Breast epithelium (tissue), 4 donors: ENCODE measurements at regions not wholly inside any gene's neighbourhood (a gene's known extent, or its start where the extent isn't known, plus 50 kb on each side); places are given as distances from the start of the nearest gene placed in this dataset.

ENCODE experiments used
- DNase-seq, 2 donors: peaks; one replicate each; pipeline ENCODE4 v3.0.0-alpha.2; 2019; ENCODE audit warnings: low spot score in 2 of 2
- H3K27ac ChIP-seq, 2 donors: fragments of 200-600 bp; sonication (generic) in 1 of 2; one replicate each; pipeline ENCODE4 v1.5.1; 2016 to 2019; ENCODE audit warnings: mild to moderate bottlenecking in 1 of 2
- H3K27me3 ChIP-seq, 2 donors: fragments of 200-600 bp; sonication (generic) in 1 of 2; one replicate each; pipeline versions ENCODE4 v1.5.1 to v1.6.0; 2017 to 2019; ENCODE audit warnings: control low read depth in 1 of 2, mild to moderate bottlenecking in 1 of 2
- H3K36me3 ChIP-seq: fragments of 200-600 bp; one replicate; pipeline ENCODE4 v1.5.1; 2019
- H3K4me1 ChIP-seq, 2 donors: fragments of 200-600 bp; sonication (generic); one replicate each; pipeline ENCODE4 v1.5.1; 2016 to 2019; ENCODE audit warnings: control low read depth in 1 of 2
- H3K4me3 ChIP-seq, 3 donors: fragments of 200-600 bp; sonication (generic); 1 replicate in 2 of 3; 2 replicates in 1 of 3; pipeline ENCODE4 v1.5.1; 2016 to 2019; ENCODE audit warnings: mild to moderate bottlenecking in 3 of 3, moderate library complexity in 2 of 3
- H3K9me3 ChIP-seq, 2 donors: fragments of 200-600 bp; sonication (generic) in 1 of 2; one replicate each; pipeline ENCODE4 v1.5.1; 2016 to 2019; ENCODE audit warnings: control low read depth in 1 of 2
- POLR2A ChIP-seq: fragments of 450-650 bp; IDR thresholded peaks from one replicate; pipeline ENCODE4 v1.6.1; 2016; ENCODE audit warnings: antibody characterized with exemption, mild to moderate bottlenecking, moderate library complexity
- POLR2AphosphoS5 ChIP-seq, 3 donors: sonication (generic); formaldehyde crosslinking; IDR thresholded peaks; one replicate each; pipeline ENCODE4 v1.6.1; 2017; ENCODE audit warnings: antibody characterized with exemption in 3 of 3
- intact Hi-C: fragments of 100-400 bp; cut with DNase I; formaldehyde crosslinking; loops from one replicate; pipeline ENCODE4 v1.15.1; 2023; ENCODE audit warnings: low total_unique reads
- TF ChIP-seq, protein P1 (sequence below), 3 donors: fragments of 450-650 bp; IDR thresholded peaks; one replicate each; pipeline ENCODE4 v1.5.1; 2016 to 2017; ENCODE audit warnings: antibody characterized with exemption in 3 of 3, mild to moderate bottlenecking in 3 of 3, moderate library complexity in 3 of 3

DNA sequence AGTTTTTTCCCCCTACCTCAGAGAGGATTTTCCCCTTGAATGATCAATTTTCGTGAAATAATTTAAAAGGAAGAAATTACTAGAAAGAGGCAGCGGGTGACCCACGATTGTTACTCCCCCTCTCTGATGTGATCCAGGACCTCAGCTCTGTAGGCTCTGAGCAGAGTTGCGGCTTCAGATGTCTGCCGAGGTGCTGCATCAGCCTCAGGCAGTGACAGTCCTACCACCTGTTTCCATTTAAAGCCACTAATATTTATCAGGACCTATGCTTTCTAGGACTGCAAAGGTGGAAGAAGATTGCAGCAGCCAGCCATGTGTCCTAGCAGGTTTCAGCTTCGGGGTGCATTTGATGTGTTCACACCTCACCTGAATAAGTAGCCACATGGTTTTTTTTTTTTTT, 294.8 kb upstream of the C2CD4B start:
- no peak for DNase-seq
- Histone ChIP-seq H3K4me3 (no peak overlapping the region), H3K4me1 (no peaks in the 10 kb centered on the region), H3K36me3 (no peaks in the 10 kb centered on the region), H3K27me3 (no peaks in the 10 kb centered on the region), H3K27ac (no peak overlapping the region), H3K9me3 (no peaks in the 10 kb centered on the region)
- TF ChIP-seq, protein P1, sequence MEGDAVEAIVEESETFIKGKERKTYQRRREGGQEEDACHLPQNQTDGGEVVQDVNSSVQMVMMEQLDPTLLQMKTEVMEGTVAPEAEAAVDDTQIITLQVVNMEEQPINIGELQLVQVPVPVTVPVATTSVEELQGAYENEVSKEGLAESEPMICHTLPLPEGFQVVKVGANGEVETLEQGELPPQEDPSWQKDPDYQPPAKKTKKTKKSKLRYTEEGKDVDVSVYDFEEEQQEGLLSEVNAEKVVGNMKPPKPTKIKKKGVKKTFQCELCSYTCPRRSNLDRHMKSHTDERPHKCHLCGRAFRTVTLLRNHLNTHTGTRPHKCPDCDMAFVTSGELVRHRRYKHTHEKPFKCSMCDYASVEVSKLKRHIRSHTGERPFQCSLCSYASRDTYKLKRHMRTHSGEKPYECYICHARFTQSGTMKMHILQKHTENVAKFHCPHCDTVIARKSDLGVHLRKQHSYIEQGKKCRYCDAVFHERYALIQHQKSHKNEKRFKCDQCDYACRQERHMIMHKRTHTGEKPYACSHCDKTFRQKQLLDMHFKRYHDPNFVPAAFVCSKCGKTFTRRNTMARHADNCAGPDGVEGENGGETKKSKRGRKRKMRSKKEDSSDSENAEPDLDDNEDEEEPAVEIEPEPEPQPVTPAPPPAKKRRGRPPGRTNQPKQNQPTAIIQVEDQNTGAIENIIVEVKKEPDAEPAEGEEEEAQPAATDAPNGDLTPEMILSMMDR (IDR thresholded peaks at IDR 0.05), result no peak
- TF ChIP-seq POLR2A (no peak), POLR2AphosphoS5 (IDR thresholded peaks at IDR 0.05) (no peak)
- intact Hi-C loops, result no loop called here

DNA sequence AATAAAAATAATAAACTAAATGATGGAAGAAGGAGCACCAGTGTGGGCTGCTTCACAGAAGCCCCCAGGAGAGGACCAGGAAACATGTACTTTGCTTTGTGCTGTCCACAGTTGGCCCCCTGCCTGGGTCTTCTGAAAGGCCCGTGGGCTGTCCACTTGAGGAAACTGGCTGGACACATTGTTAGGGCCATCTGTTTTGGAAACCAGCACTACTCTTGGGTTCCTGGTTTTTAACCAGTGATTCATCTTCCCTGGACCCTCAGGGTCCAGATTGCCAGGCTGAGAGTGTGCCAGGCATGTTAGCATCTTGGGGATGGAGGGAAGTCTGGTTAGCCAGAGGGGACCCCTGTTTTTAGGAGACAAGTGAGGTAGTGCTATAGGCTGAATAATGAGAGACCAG, 297.2 kb upstream of the C2CD4B start:
- DNase-seq, result no peak
- Histone ChIP-seq H3K4me1 (no peaks in the 10 kb centered on the region), H3K27ac (peak overlapping the region; percentile 17 to 82), H3K4me3 (no peak overlapping the region), H3K36me3 (no peaks in the 10 kb centered on the region), H3K9me3 (no peaks in the 10 kb centered on the region), H3K27me3 (no peaks in the 10 kb centered on the region)
- no peak for TF ChIP-seq POLR2A
- TF ChIP-seq, protein P1 (IDR thresholded peaks at IDR 0.05), result no peak
- no peak for TF ChIP-seq POLR2AphosphoS5 (IDR thresholded peaks at IDR 0.05)
- intact Hi-C loops, result no loop called here

DNA sequence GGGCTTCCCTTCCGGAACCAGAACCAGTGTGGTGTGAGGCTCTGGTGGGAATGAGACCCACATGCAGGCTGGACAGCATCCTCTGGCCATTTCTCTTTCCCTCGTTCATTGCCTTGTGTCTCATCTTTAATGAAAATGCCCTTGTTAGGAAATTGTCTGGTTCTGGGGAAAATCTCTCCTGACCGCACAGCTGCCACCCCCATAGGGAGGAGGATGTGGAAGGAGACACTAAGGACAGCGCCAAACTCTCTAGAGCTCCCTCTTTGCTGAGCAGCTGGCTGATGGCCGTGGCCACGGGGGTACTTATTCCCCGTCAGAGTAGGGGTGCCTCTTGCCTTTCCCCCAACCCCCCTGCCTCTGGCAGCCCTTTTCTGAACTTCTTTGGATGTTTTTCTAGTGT, 297.6 kb upstream of the C2CD4B start:
- TF ChIP-seq POLR2AphosphoS5 (IDR thresholded peaks at IDR 0.05) (no peak), POLR2A (no peak)
- TF ChIP-seq, protein P1 (IDR thresholded peaks at IDR 0.05), result no peak
- Histone ChIP-seq H3K36me3 (no peaks in the 10 kb centered on the region), H3K4me3 (no peak overlapping the region), H3K9me3 (no peaks in the 10 kb centered on the region), H3K27me3 (no peaks in the 10 kb centered on the region), H3K27ac (peak overlapping the region; percentile 17 to 82), H3K4me1 (no peaks in the 10 kb centered on the region)
- intact Hi-C loops, result no loop called here
- no peak for DNase-seq

- Histone ChIP-seq H3K9me3 (no peaks in the 10 kb centered on the region), H3K4me3 (no peak overlapping the region), H3K27me3 (no peaks in the 10 kb centered on the region), H3K36me3 (no peaks in the 10 kb centered on the region), H3K4me1 (no peaks in the 10 kb centered on the region), H3K27ac (no peak overlapping the region)
- intact Hi-C loops, result loop anchor here (5.0 kb wide), 1 partner anchor 343 kb away; no protein-coding TSS in a partner anchor
- TF ChIP-seq, protein P1 (IDR thresholded peaks at IDR 0.05), result no peak
- TF ChIP-seq POLR2A (no peak), POLR2AphosphoS5 (IDR thresholded peaks at IDR 0.05) (no peak)
- no peak for DNase-seq
Measured at GRCh38 chr15:62464705-62465104, 299.6 kb upstream of the C2CD4B start.

- no peak overlapping the region for H3K27ac ChIP-seq
- H3K4me1 ChIP-seq, result no peaks in the 10 kb centered on the region
- no peaks in the 10 kb centered on the region for H3K27me3 ChIP-seq
- intact Hi-C loops, result loop anchor here (5.0 kb wide), 1 partner anchor 342 kb away; no protein-coding TSS in a partner anchor
- H3K4me3 ChIP-seq, result no peak overlapping the region
- no peak for DNase-seq
- H3K36me3 ChIP-seq, result no peaks in the 10 kb centered on the region
- no peaks in the 10 kb centered on the region for H3K9me3 ChIP-seq
- TF ChIP-seq, protein P1 (IDR thresholded peaks at IDR 0.05), result no peak
- TF ChIP-seq POLR2A, result no peak
- TF ChIP-seq POLR2AphosphoS5 (IDR thresholded peaks at IDR 0.05), result no peak
Measured at GRCh38 chr15:62465173-62465572, 300.1 kb upstream of the C2CD4B start.
